HCT116 (cell line): ENCODE measurements at regions not wholly inside any gene's neighbourhood (a gene's known extent, or its start where the extent isn't known, plus 50 kb on each side); places are given as distances from the start of the nearest gene placed in this dataset.
A peak's percentile ranks its signal among the peaks of the same experiment; 100 is the strongest.

Experiments
- ATAC-seq: fragments of 200-7000 bp; cut with Tn5 transposase; 2 replicates; pipeline ENCODE4 v1.9.1; 2020; ENCODE audit warnings: mild to moderate bottlenecking, moderate library complexity
- BruUV-seq: library from RNA; stranded (reverse); fragments of 400-500 nt; replicated peaks from 2 replicates; lab custom pipeline; 2021; lab: Mats Ljungman, UMichigan
- CTCF ChIA-PET: fragments of 300-600 bp; sonication (Branson Sonifier 250); formaldehyde crosslinking; loops from one replicate; lab custom pipeline; 2021; ENCODE audit warnings: antibody characterized with exemption; lab: Charles Lee
- POLR2A ChIA-PET: fragments of 300-600, 350-600 bp; sonication (Branson Sonifier 250); formaldehyde crosslinking; loops from one replicate; lab custom pipeline; 2021; ENCODE audit warnings: antibody characterized with exemption; lab: Charles Lee
- RAD21 ChIA-PET, 2 experiments: fragments of 300-600 bp; sonication (Branson Sonifier 250); formaldehyde crosslinking; loops; one replicate each; lab custom pipeline; 2023; ENCODE audit warnings: low total read pairs in 2 of 2; ENCODE audit not compliant: uncharacterized antibody in 2 of 2, unreplicated experiment in 2 of 2, low non-redundant PET in 1 of 2; lab: Charles Lee
- DNase-seq: peaks from one replicate; pipeline ENCODE4 v3.0.0-alpha.2; 2010; ENCODE audit warnings: low read depth, low spot score
- H2AFZ ChIP-seq: fragments of 200-600 bp; shearing (Covaris generic), sonication (generic); 2 replicates; pipeline ENCODE4 v1.6.1; 2017; ENCODE audit warnings: low read depth, mixed run types, mixed read lengths, antibody characterized with exemption, low read length; ENCODE audit not compliant: poor library complexity, severe bottlenecking
- H3K27ac ChIP-seq: 2 replicates; pipeline ENCODE4 v1.5.1; 2012; ENCODE audit warnings: low read depth, low read length
- H3K27me3 ChIP-seq: fragments of 200-600 bp; sonication (generic); 2 replicates; pipeline ENCODE4 v1.6.1; 2016; ENCODE audit warnings: mixed run types, low read length, mixed read lengths; ENCODE audit not compliant: insufficient read depth
- H3K36me3 ChIP-seq, 2 experiments: fragments of 200-500 bp in 1 of 2; fragments of 200-600 bp in 1 of 2; sonication (Bioruptor generic) in 1 of 2; sonication (generic) in 1 of 2; 2 replicates each; pipeline versions ENCODE4 v1.5.1 to v1.6.1; 2014 to 2016; ENCODE audit warnings: low read length in 2 of 2, inconsistent platforms in 1 of 2, mixed read lengths in 1 of 2, mixed run types in 1 of 2; ENCODE audit not compliant: insufficient read depth in 2 of 2, control insufficient read depth in 1 of 2
- H3K4me1 ChIP-seq, 2 experiments: fragments of 200-600 bp in 1 of 2; sonication (generic) in 1 of 2; 2 replicates each; pipeline versions ENCODE4 v1.5.1 to v1.6.1; 2012 to 2017; ENCODE audit warnings: low read length in 2 of 2, inconsistent platforms in 1 of 2, mild to moderate bottlenecking in 1 of 2, mixed read lengths in 1 of 2, mixed run types in 1 of 2, moderate library complexity in 1 of 2; ENCODE audit not compliant: insufficient read depth in 2 of 2, control insufficient read depth in 1 of 2
- H3K4me2 ChIP-seq: fragments of 200-600 bp; sonication (generic); 2 replicates; pipeline ENCODE4 v1.6.1; 2017; ENCODE audit warnings: mixed run types, low read length, mixed read lengths
- H3K4me3 ChIP-seq, 2 experiments: fragments of 200-600 bp in 1 of 2; sonication (generic) in 1 of 2; replicated peaks in 1 of 2; 2 replicates each; pipeline ENCODE4 v1.5.1; 2011 to 2016; ENCODE audit warnings: low read length in 2 of 2, control low read depth in 1 of 2, low read depth in 1 of 2, mild to moderate bottlenecking in 1 of 2, mixed read lengths in 1 of 2, mixed run types in 1 of 2
- H3K79me2 ChIP-seq: fragments of 200-600 bp; sonication (generic); 2 replicates; pipeline ENCODE4 v1.6.1; 2017; ENCODE audit warnings: mild to moderate bottlenecking, mixed run types, low read length, moderate library complexity, mixed read lengths; ENCODE audit not compliant: insufficient read depth
- H3K9ac ChIP-seq: fragments of 200-600 bp; sonication (generic); 2 replicates; pipeline ENCODE4 v1.6.1; 2016; ENCODE audit warnings: low read length, mixed read lengths
- H3K9me2 ChIP-seq: fragments of 200-600 bp; sonication (generic), shearing (Covaris generic); 2 replicates; pipeline ENCODE4 v1.6.1; 2017; ENCODE audit warnings: mixed run types, mild to moderate bottlenecking, moderate library complexity; ENCODE audit not compliant: insufficient read depth
- H3K9me3 ChIP-seq, 2 experiments: fragments of 200-500 bp in 1 of 2; fragments of 200-600 bp in 1 of 2; sonication (Bioruptor generic) in 1 of 2; sonication (generic) in 1 of 2; 2 replicates each; pipeline ENCODE4 v1.6.1; 2014 to 2017; ENCODE audit warnings: low read length in 2 of 2, mixed read lengths in 2 of 2, inconsistent platforms in 1 of 2, low read depth in 1 of 2, mild to moderate bottlenecking in 1 of 2, mixed run types in 1 of 2, moderate library complexity in 1 of 2; ENCODE audit not compliant: control insufficient read depth in 1 of 2, insufficient read depth in 1 of 2
- H4K20me1 ChIP-seq: fragments of 200-600 bp; sonication (generic), shearing (Covaris generic); 2 replicates; pipeline ENCODE4 v1.6.1; 2017; ENCODE audit warnings: mixed run types, mild to moderate bottlenecking, moderate library complexity; ENCODE audit not compliant: insufficient read depth
- ATF3 ChIP-seq: IDR thresholded peaks from 2 replicates; pipeline ENCODE4 v1.6.1; 2012
- CBX3 ChIP-seq: IDR thresholded peaks from 2 replicates; pipeline ENCODE4 v1.6.1; 2012; ENCODE audit warnings: low read depth
- EGR1 ChIP-seq: IDR thresholded peaks from 2 replicates; pipeline ENCODE4 v1.6.1; 2012; ENCODE audit warnings: low read depth
- ELF1 ChIP-seq: IDR thresholded peaks from 2 replicates; pipeline ENCODE4 v1.6.1; 2012; ENCODE audit warnings: low read depth, borderline replicate concordance
- EZH2 ChIP-seq: fragments of 200-600 bp; sonication (generic); IDR thresholded peaks from 2 replicates; pipeline ENCODE4 v1.6.1; 2017; ENCODE audit warnings: antibody characterized with exemption, mixed run types
- EZH2phosphoT487 ChIP-seq: fragments of 200-600 bp; IDR thresholded peaks from 2 replicates; pipeline ENCODE4 v1.6.1; 2018; ENCODE audit warnings: antibody characterized with exemption, borderline replicate concordance
- JUND ChIP-seq: IDR thresholded peaks from 2 replicates; pipeline ENCODE4 v1.6.1; 2012
- MAX ChIP-seq: IDR thresholded peaks from 2 replicates; pipeline ENCODE4 v1.6.1; 2012
- POLR2A ChIP-seq: IDR thresholded peaks from 2 replicates; pipeline ENCODE4 v1.7.0; 2011; ENCODE audit warnings: borderline replicate concordance; ENCODE audit not compliant: insufficient read depth, insufficient read length; ENCODE audit errors: extremely low read depth
- RAD21 ChIP-seq: IDR thresholded peaks from 2 replicates; pipeline ENCODE4 v1.6.1; 2012; ENCODE audit warnings: low read depth, mild to moderate bottlenecking
- SIN3A ChIP-seq: IDR thresholded peaks from 2 replicates; pipeline ENCODE4 v1.6.1; 2012; ENCODE audit warnings: low read depth
- SP1 ChIP-seq: IDR thresholded peaks from 2 replicates; pipeline ENCODE4 v1.6.1; 2012; ENCODE audit warnings: low read depth
- SRF ChIP-seq: IDR thresholded peaks from 2 replicates; pipeline ENCODE4 v1.6.1; 2012; ENCODE audit warnings: low read depth
- ZNF274 ChIP-seq: fragments of 200-500 bp; sonication (Bioruptor generic); IDR thresholded peaks from 2 replicates; pipeline ENCODE4 v1.6.1; 2014; ENCODE audit warnings: mild to moderate bottlenecking, low read depth, low read length, inconsistent platforms
- intact Hi-C: fragments of 100-400 bp; cut with micrococcal nuclease; formaldehyde crosslinking; loops from 2 replicates; pipeline ENCODE4 v1.10.0; 2022
- TF ChIP-seq, protein P1 (sequence below): IDR thresholded peaks from 2 replicates; pipeline ENCODE4 v1.6.1; 2012; ENCODE audit warnings: low read depth
- TF ChIP-seq, protein P2 (sequence below), 3 experiments: fragments of 200-600 bp in 1 of 3; sonication (generic) in 1 of 3; IDR thresholded peaks in 2 of 3; conservative IDR thresholded peaks in 1 of 3; 2 replicates each; pipeline ENCODE4 v1.5.1; 2012 to 2017; ENCODE audit warnings: low read depth in 2 of 3, low read length in 2 of 3, antibody characterized with exemption in 1 of 3, borderline replicate concordance in 1 of 3, control low read depth in 1 of 3, mild to moderate bottlenecking in 1 of 3, mixed read lengths in 1 of 3, mixed run types in 1 of 3, moderate library complexity in 1 of 3; ENCODE audit not compliant: insufficient read depth in 1 of 3

- H3K27ac ChIP-seq, result no peak overlapping the region; the same call in 1 of the 2 replicates
- CTCF ChIA-PET, result interaction anchor here (0.7 kb wide), 1 partner anchor 137 kb away, joined by 3 read pairs; no protein-coding TSS in a partner anchor
- intact Hi-C loops, result loop anchor here (5.0 kb wide), 1 partner anchor 34 kb away; no protein-coding TSS in a partner anchor
- no peaks in the 10 kb centered on the region for H4K20me1 ChIP-seq
- no TSS peak for BruUV-seq
- POLR2A ChIA-PET, result no interaction called here
- H3K4me3 ChIP-seq, result no peak overlapping the region
- ATAC-seq, result no peak
- H3K79me2 ChIP-seq, result no peaks in the 10 kb centered on the region
- no peaks in the 10 kb centered on the region for H3K36me3 ChIP-seq
- peak overlapping the region; percentile 75 for H3K4me2 ChIP-seq
- TF ChIP-seq EZH2, result no peak
- no peak for TF ChIP-seq POLR2A
- TF ChIP-seq SRF, result no peak
- no peak for TF ChIP-seq EGR1
- no peak for TF ChIP-seq ZNF274
- TF ChIP-seq, protein P1, sequence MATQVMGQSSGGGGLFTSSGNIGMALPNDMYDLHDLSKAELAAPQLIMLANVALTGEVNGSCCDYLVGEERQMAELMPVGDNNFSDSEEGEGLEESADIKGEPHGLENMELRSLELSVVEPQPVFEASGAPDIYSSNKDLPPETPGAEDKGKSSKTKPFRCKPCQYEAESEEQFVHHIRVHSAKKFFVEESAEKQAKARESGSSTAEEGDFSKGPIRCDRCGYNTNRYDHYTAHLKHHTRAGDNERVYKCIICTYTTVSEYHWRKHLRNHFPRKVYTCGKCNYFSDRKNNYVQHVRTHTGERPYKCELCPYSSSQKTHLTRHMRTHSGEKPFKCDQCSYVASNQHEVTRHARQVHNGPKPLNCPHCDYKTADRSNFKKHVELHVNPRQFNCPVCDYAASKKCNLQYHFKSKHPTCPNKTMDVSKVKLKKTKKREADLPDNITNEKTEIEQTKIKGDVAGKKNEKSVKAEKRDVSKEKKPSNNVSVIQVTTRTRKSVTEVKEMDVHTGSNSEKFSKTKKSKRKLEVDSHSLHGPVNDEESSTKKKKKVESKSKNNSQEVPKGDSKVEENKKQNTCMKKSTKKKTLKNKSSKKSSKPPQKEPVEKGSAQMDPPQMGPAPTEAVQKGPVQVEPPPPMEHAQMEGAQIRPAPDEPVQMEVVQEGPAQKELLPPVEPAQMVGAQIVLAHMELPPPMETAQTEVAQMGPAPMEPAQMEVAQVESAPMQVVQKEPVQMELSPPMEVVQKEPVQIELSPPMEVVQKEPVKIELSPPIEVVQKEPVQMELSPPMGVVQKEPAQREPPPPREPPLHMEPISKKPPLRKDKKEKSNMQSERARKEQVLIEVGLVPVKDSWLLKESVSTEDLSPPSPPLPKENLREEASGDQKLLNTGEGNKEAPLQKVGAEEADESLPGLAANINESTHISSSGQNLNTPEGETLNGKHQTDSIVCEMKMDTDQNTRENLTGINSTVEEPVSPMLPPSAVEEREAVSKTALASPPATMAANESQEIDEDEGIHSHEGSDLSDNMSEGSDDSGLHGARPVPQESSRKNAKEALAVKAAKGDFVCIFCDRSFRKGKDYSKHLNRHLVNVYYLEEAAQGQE, result no peak
- TF ChIP-seq ELF1, result no peak
- TF ChIP-seq JUND, result no peak
- TF ChIP-seq MAX, result no peak
- TF ChIP-seq, protein P2, sequence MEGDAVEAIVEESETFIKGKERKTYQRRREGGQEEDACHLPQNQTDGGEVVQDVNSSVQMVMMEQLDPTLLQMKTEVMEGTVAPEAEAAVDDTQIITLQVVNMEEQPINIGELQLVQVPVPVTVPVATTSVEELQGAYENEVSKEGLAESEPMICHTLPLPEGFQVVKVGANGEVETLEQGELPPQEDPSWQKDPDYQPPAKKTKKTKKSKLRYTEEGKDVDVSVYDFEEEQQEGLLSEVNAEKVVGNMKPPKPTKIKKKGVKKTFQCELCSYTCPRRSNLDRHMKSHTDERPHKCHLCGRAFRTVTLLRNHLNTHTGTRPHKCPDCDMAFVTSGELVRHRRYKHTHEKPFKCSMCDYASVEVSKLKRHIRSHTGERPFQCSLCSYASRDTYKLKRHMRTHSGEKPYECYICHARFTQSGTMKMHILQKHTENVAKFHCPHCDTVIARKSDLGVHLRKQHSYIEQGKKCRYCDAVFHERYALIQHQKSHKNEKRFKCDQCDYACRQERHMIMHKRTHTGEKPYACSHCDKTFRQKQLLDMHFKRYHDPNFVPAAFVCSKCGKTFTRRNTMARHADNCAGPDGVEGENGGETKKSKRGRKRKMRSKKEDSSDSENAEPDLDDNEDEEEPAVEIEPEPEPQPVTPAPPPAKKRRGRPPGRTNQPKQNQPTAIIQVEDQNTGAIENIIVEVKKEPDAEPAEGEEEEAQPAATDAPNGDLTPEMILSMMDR (IDR thresholded peaks at IDR 0.05 in 2 of 3, conservative IDR thresholded peaks at IDR 0.05 in 1 of 3; ENCODE audit: borderline replicate concordance in 1 of 3, insufficient read depth in 1 of 3, low read depth in 2 of 3, low read length in 2 of 3), result no peak
- no peak for TF ChIP-seq ATF3
- TF ChIP-seq SP1, result no peak
- no peak for TF ChIP-seq RAD21
- TF ChIP-seq CBX3, result no peak
- TF ChIP-seq EZH2phosphoT487, result no peak
- no peak for TF ChIP-seq SIN3A
- H3K27me3 ChIP-seq, result no peaks in the 10 kb centered on the region
- RAD21 ChIA-PET, result interaction anchor here in 1 of 2 experiments (0.6 kb wide), 1 partner anchor 45 kb away, joined by 3 read pairs; no protein-coding TSS in a partner anchor
- H3K9ac ChIP-seq, result no peak overlapping the region
- H3K9me3 ChIP-seq, result peaks cover 0 to 6% of the 10 kb centered on the region in 2 experiments; a peak in 1 of 4 replicates
- no peaks in the 10 kb centered on the region for H3K9me2 ChIP-seq
- DNase-seq, result no peak
- peak overlapping the region; percentile 82 for H2AFZ ChIP-seq
- peaks cover 0 to 20% of the 10 kb centered on the region in 2 experiments; a peak in 2 of 4 replicates for H3K4me1 ChIP-seq
Measured at GRCh38 chr7:1368184-1368681, 91.0 kb downstream of the MICALL2 start.
